Keratinocyte (primary cell): ENCODE measurements at regions not wholly inside any gene's neighbourhood (a gene's known extent, or its start where the extent isn't known, plus 50 kb on each side); places are given as distances from the start of the nearest gene placed in this dataset.
A peak's percentile ranks its signal among the peaks of the same experiment; 100 is the strongest.

Experiments
- DNase-seq: peaks from one replicate; pipeline ENCODE4 v3.0.0-alpha.2; 2011; ENCODE audit warnings: low read depth, missing footprints, low spot score
- FAIRE-seq: peaks from 2 replicates; lab custom pipeline; 2011; peaks lifted over from hg19 to GRCh38; lab: Jason Lieb, UNC
- H2AFZ ChIP-seq: 2 replicates; pipeline ENCODE4 v1.6.0; 2012; ENCODE audit warnings: low read length, control low read depth, inconsistent platforms; ENCODE audit not compliant: control insufficient read depth
- H3K27ac ChIP-seq: 2 replicates; pipeline ENCODE4 v1.5.1; 2011; ENCODE audit warnings: low read length; ENCODE audit not compliant: control insufficient read depth, insufficient read depth
- H3K27me3 ChIP-seq: 3 replicates; pipeline ENCODE4 v1.6.0; 2011; ENCODE audit warnings: low read length; ENCODE audit not compliant: control insufficient read depth, insufficient read depth; ENCODE audit errors: extremely low read depth
- H3K36me3 ChIP-seq, 2 experiments: 2 replicates in 1 of 2; 3 replicates in 1 of 2; pipeline ENCODE4 v1.5.1; 2011; ENCODE audit warnings: low read length in 2 of 2, mild to moderate bottlenecking in 1 of 2; ENCODE audit not compliant: control insufficient read depth in 2 of 2, insufficient read depth in 2 of 2; ENCODE audit errors: extremely low read depth in 1 of 2
- H3K4me1 ChIP-seq: 3 replicates; pipeline ENCODE4 v1.5.1; 2011; ENCODE audit warnings: low read length; ENCODE audit not compliant: control insufficient read depth, insufficient read depth; ENCODE audit errors: extremely low read depth
- H3K4me2 ChIP-seq: 3 replicates; pipeline ENCODE4 v1.6.0; 2011; ENCODE audit warnings: low read depth, low read length; ENCODE audit not compliant: control insufficient read depth, insufficient read depth; ENCODE audit errors: extremely low read depth
- H3K4me3 ChIP-seq, 3 experiments: fragments of 200-600 bp in 1 of 3; sonication (generic) in 1 of 3; 2 replicates in 2 of 3; 3 replicates in 1 of 3; pipeline ENCODE4 v1.5.1; 2011 to 2016; ENCODE audit warnings: low read length in 3 of 3, mild to moderate bottlenecking in 3 of 3, control low read depth in 2 of 3, inconsistent platforms in 1 of 3, low read depth in 1 of 3, mixed read lengths in 1 of 3, mixed run types in 1 of 3, moderate library complexity in 1 of 3; ENCODE audit not compliant: control insufficient read depth in 2 of 3, insufficient read depth in 2 of 3; ENCODE audit errors: extremely low read depth in 1 of 3
- H3K79me2 ChIP-seq: 2 replicates; pipeline ENCODE4 v1.6.0; 2012; ENCODE audit warnings: low read length; ENCODE audit not compliant: control insufficient read depth, insufficient read depth
- H3K9ac ChIP-seq: 3 replicates; pipeline ENCODE4 v1.6.0; 2011; ENCODE audit warnings: low read length; ENCODE audit not compliant: control insufficient read depth, insufficient read depth; ENCODE audit errors: extremely low read depth
- H3K9me1 ChIP-seq: 3 replicates; pipeline ENCODE4 v1.6.0; 2011; ENCODE audit warnings: low read length; ENCODE audit not compliant: control insufficient read depth, insufficient read depth; ENCODE audit errors: extremely low read depth
- H3K9me3 ChIP-seq: 2 replicates; pipeline ENCODE4 v1.5.1; 2012; ENCODE audit warnings: low read depth, low read length; ENCODE audit not compliant: control insufficient read depth
- H4K20me1 ChIP-seq: 3 replicates; pipeline ENCODE4 v1.6.0; 2011; ENCODE audit warnings: low read length; ENCODE audit not compliant: control insufficient read depth, insufficient read depth; ENCODE audit errors: extremely low read depth
- EZH2 ChIP-seq: IDR thresholded peaks from one replicate; pipeline ENCODE4 v1.6.1; 2012; ENCODE audit warnings: inconsistent platforms, mild to moderate bottlenecking, low read length, moderate library complexity
- dilution Hi-C: fragments of 300-500 bp; cut with MboI; formaldehyde crosslinking; loops from one replicate; pipeline ENCODE4 v1.7.0; 2020; ENCODE audit warnings: low sequenced_read_pairs; ENCODE audit not compliant: extremely low pct_ligation_motif_present
- TF ChIP-seq, protein P1 (sequence below), 3 experiments: IDR thresholded peaks in 1 of 3; conservative IDR thresholded peaks in 1 of 3; optimal IDR thresholded peaks in 1 of 3; 2 replicates in 2 of 3; 3 replicates in 1 of 3; pipeline versions ENCODE3 to v1.5.1; 2011; ENCODE audit warnings: low read length in 3 of 3, mild to moderate bottlenecking in 3 of 3, moderate library complexity in 2 of 3, control low read depth in 1 of 3, inconsistent platforms in 1 of 3; ENCODE audit not compliant: insufficient read depth in 2 of 3; ENCODE audit errors: extremely low read depth in 1 of 3

DNA sequence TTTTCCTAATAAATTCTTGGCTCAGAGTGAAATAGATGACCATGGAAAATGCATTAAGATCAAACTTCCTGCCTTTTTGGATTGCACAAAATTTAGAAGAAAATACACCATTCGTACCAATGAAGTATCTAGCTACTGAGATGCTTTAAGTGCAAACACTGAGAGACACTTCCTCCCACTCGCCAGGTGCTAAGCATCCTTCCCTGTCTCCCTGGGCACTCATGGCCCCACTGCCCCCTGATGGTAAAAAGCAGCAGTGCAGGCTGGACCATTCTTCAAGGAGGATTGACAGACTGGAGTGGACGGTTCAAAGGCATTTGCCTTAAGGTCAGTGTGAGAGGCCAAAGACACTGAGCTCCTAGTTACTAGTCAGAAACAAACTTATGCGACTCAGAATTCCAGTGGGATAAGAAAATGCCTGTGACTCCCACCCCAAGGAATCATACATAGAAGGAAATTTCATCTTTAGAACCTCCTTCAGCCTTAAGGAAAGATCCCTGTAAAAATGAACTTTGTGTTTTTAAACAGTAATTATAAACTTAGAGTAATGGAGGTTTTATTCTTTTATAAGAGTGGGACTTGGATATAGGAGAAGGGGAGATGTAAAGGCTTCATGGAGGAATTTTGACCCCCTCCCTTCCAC lies 86.0 kb upstream of the SLC30A5 start:
- Histone ChIP-seq H3K9me1 (no peaks in the 10 kb centered on the region), H2AFZ (no peak overlapping the region), H3K4me2 (no peak overlapping the region), H3K27ac (no peak overlapping the region), H3K9ac (no peak overlapping the region), H4K20me1 (no peaks in the 10 kb centered on the region), H3K27me3 (peaks cover 4% of the 10 kb centered on the region), H3K79me2 (no peaks in the 10 kb centered on the region), H3K4me3 (no peak overlapping the region), H3K36me3 (no peaks in the 10 kb centered on the region), H3K4me1 (no peaks in the 10 kb centered on the region), H3K9me3 (no peaks in the 10 kb centered on the region)
- FAIRE-seq (peak; percentile 71), DNase-seq (peak; percentile 49)
- dilution Hi-C loops, result no loop called here
- no peak for TF ChIP-seq EZH2
- TF ChIP-seq, protein P1, sequence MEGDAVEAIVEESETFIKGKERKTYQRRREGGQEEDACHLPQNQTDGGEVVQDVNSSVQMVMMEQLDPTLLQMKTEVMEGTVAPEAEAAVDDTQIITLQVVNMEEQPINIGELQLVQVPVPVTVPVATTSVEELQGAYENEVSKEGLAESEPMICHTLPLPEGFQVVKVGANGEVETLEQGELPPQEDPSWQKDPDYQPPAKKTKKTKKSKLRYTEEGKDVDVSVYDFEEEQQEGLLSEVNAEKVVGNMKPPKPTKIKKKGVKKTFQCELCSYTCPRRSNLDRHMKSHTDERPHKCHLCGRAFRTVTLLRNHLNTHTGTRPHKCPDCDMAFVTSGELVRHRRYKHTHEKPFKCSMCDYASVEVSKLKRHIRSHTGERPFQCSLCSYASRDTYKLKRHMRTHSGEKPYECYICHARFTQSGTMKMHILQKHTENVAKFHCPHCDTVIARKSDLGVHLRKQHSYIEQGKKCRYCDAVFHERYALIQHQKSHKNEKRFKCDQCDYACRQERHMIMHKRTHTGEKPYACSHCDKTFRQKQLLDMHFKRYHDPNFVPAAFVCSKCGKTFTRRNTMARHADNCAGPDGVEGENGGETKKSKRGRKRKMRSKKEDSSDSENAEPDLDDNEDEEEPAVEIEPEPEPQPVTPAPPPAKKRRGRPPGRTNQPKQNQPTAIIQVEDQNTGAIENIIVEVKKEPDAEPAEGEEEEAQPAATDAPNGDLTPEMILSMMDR (optimal IDR thresholded peaks at IDR 0.05 in 1 of 3, IDR thresholded peaks at IDR 0.05 in 1 of 3, conservative IDR thresholded peaks at IDR 0.05 in 1 of 3; ENCODE audit: extremely low read depth in 1 of 3, insufficient read depth in 2 of 3, low read length in 3 of 3), result peak; percentile 93 to 99 (median 99)

DNA sequence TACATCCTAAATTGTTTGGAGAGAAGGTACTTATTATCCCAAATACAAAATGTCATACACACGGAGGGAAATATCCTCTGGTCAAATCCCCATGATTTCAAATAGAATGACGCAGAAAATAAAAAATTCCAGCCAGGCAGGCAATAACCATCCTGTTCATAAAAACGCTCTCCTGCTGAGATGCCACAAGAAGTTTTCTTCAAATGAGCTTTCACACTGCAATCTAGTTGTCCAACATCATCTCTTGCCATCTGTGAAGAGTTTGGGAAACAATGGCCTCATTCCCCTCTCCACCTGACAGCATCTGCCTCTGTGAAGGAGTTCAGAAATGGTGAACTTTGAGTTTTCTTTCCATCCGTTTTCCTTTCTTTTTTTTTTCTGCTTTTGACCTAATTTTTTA lies 83.3 kb upstream of the SLC30A5 start:
- Histone ChIP-seq H3K4me2 (no peak overlapping the region), H3K4me1 (no peaks in the 10 kb centered on the region), H3K9me1 (no peaks in the 10 kb centered on the region), H3K36me3 (no peaks in the 10 kb centered on the region), H3K27me3 (peaks cover 4% of the 10 kb centered on the region), H3K79me2 (no peaks in the 10 kb centered on the region), H4K20me1 (no peaks in the 10 kb centered on the region), H3K4me3 (no peak overlapping the region), H3K9ac (no peak overlapping the region), H3K9me3 (no peaks in the 10 kb centered on the region), H3K27ac (no peak overlapping the region), H2AFZ (no peak overlapping the region)
- dilution Hi-C loops, result no loop called here
- TF ChIP-seq, protein P1 (optimal IDR thresholded peaks at IDR 0.05 in 1 of 3, IDR thresholded peaks at IDR 0.05 in 1 of 3, conservative IDR thresholded peaks at IDR 0.05 in 1 of 3; ENCODE audit: extremely low read depth in 1 of 3, insufficient read depth in 2 of 3, low read length in 3 of 3), result no peak
- TF ChIP-seq EZH2, result no peak
- FAIRE-seq (no peak), DNase-seq (no peak)
